Vagina (tissue), 2 donors: ENCODE measurements at regions not wholly inside any gene's neighbourhood (a gene's known extent, or its start where the extent isn't known, plus 50 kb on each side); places are given as distances from the start of the nearest gene placed in this dataset.

Experiments
- DNase-seq, 2 donors: peaks; one replicate each; pipeline ENCODE4 v3.0.0-alpha.2; 2017; ENCODE audit errors: extremely low spot score in 2 of 2
- H3K27ac ChIP-seq: fragments of 200-600 bp; sonication (generic); one replicate; pipeline ENCODE4 v1.5.1; 2019
- H3K27me3 ChIP-seq: fragments of 200-600 bp; sonication (generic); one replicate; pipeline ENCODE4 v1.5.1; 2019
- H3K36me3 ChIP-seq, 2 donors: fragments of 200-600 bp; sonication (generic); one replicate each; pipeline ENCODE4 v1.5.1; 2017 to 2019
- H3K4me1 ChIP-seq: fragments of 200-600 bp; sonication (generic); one replicate; pipeline ENCODE4 v1.5.1; 2019
- H3K4me3 ChIP-seq, 2 donors: fragments of 200-600 bp; sonication (generic); 1 replicate in 1 of 2; 2 replicates in 1 of 2; pipeline ENCODE4 v1.5.1; 2016 to 2019
- H3K9me3 ChIP-seq: fragments of 200-600 bp; sonication (generic); one replicate; pipeline ENCODE4 v1.5.1; 2019
- POLR2A ChIP-seq, 2 donors: fragments of 450-650 bp; IDR thresholded peaks; one replicate each; pipeline ENCODE4 v1.6.1; 2017; ENCODE audit warnings: antibody characterized with exemption in 2 of 2, mild to moderate bottlenecking in 2 of 2, moderate library complexity in 2 of 2
- POLR2AphosphoS5 ChIP-seq, 2 donors: sonication (generic); formaldehyde crosslinking; IDR thresholded peaks; one replicate each; pipeline ENCODE4 v1.9.0; 2017; ENCODE audit warnings: antibody characterized with exemption in 2 of 2, mild to moderate bottlenecking in 2 of 2, low read depth in 1 of 2; ENCODE audit not compliant: insufficient read depth in 1 of 2
- intact Hi-C: fragments of 100-400 bp; cut with DNase I; formaldehyde crosslinking; loops from one replicate; pipeline ENCODE4 v1.15.1; 2023
- TF ChIP-seq, protein P1 (sequence below), 3 experiments: fragments of 450-650 bp in 2 of 3; fragments of 200-600 bp in 1 of 3; sonication (generic) in 1 of 3; IDR thresholded peaks; one replicate each; pipeline ENCODE4 v1.5.1; 2017 to 2019; ENCODE audit warnings: antibody characterized with exemption in 3 of 3, mild to moderate bottlenecking in 2 of 3, moderate library complexity in 2 of 3

DNA sequence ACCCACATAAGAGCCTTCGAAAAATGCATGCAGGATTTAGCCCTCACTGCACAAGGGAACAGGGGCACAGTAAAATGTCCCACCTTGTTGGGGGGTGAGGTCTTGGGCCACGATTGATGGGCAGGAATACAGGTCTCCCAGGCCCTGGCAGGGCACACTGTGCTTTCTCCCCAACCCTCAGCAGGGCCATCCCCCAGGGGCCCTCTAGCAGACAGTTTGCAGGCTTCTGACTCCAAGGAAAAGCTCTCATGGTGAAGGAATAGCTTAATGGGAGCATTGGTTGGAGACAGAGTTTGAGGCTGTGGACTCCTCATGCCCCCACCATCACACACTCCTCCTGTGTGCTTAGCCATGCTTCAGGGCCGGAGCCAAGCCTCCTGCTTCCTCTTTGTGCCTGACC is 484.6 kb downstream of the ZNF536 start:
- no peak overlapping the region for H3K4me3 ChIP-seq
- DNase-seq, result peak in 1 of 2 donors; percentile 77
- no peak overlapping the region for H3K27ac ChIP-seq
- H3K9me3 ChIP-seq, result no peaks in the 10 kb centered on the region
- H3K4me1 ChIP-seq, result no peaks in the 10 kb centered on the region
- TF ChIP-seq POLR2AphosphoS5 (IDR thresholded peaks at IDR 0.05; ENCODE audit: insufficient read depth in 1 of 2, low read depth in 1 of 2) (no peak), POLR2A (IDR thresholded peaks at IDR 0.05) (no peak)
- TF ChIP-seq, protein P1, sequence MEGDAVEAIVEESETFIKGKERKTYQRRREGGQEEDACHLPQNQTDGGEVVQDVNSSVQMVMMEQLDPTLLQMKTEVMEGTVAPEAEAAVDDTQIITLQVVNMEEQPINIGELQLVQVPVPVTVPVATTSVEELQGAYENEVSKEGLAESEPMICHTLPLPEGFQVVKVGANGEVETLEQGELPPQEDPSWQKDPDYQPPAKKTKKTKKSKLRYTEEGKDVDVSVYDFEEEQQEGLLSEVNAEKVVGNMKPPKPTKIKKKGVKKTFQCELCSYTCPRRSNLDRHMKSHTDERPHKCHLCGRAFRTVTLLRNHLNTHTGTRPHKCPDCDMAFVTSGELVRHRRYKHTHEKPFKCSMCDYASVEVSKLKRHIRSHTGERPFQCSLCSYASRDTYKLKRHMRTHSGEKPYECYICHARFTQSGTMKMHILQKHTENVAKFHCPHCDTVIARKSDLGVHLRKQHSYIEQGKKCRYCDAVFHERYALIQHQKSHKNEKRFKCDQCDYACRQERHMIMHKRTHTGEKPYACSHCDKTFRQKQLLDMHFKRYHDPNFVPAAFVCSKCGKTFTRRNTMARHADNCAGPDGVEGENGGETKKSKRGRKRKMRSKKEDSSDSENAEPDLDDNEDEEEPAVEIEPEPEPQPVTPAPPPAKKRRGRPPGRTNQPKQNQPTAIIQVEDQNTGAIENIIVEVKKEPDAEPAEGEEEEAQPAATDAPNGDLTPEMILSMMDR (IDR thresholded peaks at IDR 0.05), result no peak
- no peaks in the 10 kb centered on the region for H3K27me3 ChIP-seq
- intact Hi-C loops, result no loop called here
- no peaks in the 10 kb centered on the region for H3K36me3 ChIP-seq

DNA sequence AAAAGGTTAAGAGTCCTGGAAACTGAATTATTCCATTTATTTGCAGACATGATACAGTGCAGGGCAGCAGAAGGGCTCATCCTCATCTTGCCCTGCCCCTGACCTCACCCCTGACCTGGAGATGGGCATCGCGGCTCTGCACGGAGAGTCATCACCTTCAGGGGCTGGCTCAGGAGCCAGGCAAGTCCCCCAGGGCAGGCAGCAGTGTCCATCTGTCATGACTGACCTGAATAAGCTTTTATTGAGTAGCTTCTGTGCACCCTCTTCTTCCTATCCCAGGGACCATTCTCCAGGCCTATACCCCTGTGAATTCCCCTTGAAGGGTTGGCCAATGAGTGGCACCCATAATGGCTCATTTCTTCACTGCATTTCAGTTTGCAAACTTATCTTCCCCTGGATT is 484.2 kb downstream of the ZNF536 start:
- H3K27me3 ChIP-seq, result no peaks in the 10 kb centered on the region
- intact Hi-C loops, result no loop called here
- H3K36me3 ChIP-seq, result no peaks in the 10 kb centered on the region
- no peaks in the 10 kb centered on the region for H3K9me3 ChIP-seq
- H3K4me1 ChIP-seq, result no peaks in the 10 kb centered on the region
- H3K4me3 ChIP-seq, result no peak overlapping the region
- no peak overlapping the region for H3K27ac ChIP-seq
- no peak for TF ChIP-seq POLR2A (IDR thresholded peaks at IDR 0.05)
- TF ChIP-seq, protein P1 (IDR thresholded peaks at IDR 0.05), result no peak
- TF ChIP-seq POLR2AphosphoS5 (IDR thresholded peaks at IDR 0.05; ENCODE audit: insufficient read depth in 1 of 2, low read depth in 1 of 2), result no peak
- peak; percentile 46 to 56 for DNase-seq

DNA sequence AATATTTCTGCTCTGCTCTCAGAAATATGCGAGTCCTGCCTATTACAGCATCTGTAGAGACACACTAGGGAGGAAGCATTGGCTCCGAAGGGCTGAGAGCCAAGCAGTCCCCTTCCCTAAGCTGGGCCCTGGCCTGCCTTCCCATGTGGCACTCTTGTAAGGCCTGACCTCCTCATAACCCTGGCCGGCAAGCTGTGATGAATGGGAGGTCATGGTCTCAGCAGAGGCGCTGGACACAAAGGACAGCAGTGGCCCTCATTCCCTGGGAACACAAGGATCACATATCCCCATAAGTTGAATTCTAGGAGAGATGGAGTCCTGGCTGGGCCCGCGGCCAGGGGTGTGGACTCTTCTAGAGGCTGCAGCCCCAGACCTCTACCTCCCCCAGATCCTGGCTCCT is 483.3 kb downstream of the ZNF536 start:
- no peak overlapping the region for H3K27ac ChIP-seq
- DNase-seq, result peak; percentile 37 to 72
- H3K4me1 ChIP-seq, result no peaks in the 10 kb centered on the region
- TF ChIP-seq, protein P1 (IDR thresholded peaks at IDR 0.05), result no peak
- TF ChIP-seq POLR2AphosphoS5 (IDR thresholded peaks at IDR 0.05; ENCODE audit: insufficient read depth in 1 of 2, low read depth in 1 of 2), result no peak
- TF ChIP-seq POLR2A (IDR thresholded peaks at IDR 0.05), result no peak
- H3K27me3 ChIP-seq, result no peaks in the 10 kb centered on the region
- no peak overlapping the region for H3K4me3 ChIP-seq
- intact Hi-C loops, result no loop called here
- no peaks in the 10 kb centered on the region for H3K9me3 ChIP-seq
- no peaks in the 10 kb centered on the region for H3K36me3 ChIP-seq

DNA sequence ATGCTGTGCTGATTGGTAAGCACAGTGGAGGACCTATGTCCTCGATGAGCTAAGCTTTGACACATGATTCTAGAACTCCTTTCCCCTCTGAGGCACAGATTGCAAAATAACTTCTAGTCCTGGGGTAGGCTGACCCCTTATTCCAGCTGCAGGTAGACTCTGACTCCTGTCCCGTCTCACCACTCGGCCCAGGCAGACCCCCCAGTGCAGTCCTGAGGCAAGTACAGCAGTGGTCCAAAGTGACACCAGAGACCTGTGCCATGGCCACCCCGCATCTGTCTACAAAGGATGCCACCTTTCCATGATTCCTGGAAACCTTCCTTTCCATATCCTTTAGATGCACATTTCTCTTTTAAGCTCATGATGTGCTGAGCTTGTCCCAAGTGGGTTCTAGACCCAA is 482.5 kb downstream of the ZNF536 start:
- no peaks in the 10 kb centered on the region for H3K4me1 ChIP-seq
- H3K27ac ChIP-seq, result no peak overlapping the region
- DNase-seq, result peak in 1 of 2 donors; percentile 43
- no peaks in the 10 kb centered on the region for H3K36me3 ChIP-seq
- no peaks in the 10 kb centered on the region for H3K27me3 ChIP-seq
- TF ChIP-seq, protein P1 (IDR thresholded peaks at IDR 0.05), result no peak
- TF ChIP-seq POLR2A (IDR thresholded peaks at IDR 0.05), result no peak
- no peak for TF ChIP-seq POLR2AphosphoS5 (IDR thresholded peaks at IDR 0.05; ENCODE audit: insufficient read depth in 1 of 2, low read depth in 1 of 2)
- H3K4me3 ChIP-seq, result no peak overlapping the region
- intact Hi-C loops, result no loop called here
- no peaks in the 10 kb centered on the region for H3K9me3 ChIP-seq

DNA sequence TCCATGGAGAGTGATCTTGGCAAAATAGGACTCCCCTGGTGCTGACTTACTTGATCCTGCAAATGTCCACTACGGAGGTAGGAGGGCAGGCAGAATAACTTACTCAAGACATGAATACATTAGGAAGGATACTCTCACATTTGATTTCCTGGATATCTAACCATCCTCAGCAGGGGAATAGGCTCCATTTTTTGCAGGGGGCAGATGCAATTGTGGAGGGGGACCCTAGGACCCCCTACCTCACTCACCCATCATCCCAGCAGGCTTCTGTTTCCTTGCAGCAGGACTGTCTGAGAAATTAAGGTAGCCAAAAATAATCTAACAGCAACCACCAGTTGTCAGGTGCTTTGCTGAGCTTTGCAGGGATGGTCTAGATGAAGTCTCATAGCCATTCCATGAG is 482.0 kb downstream of the ZNF536 start:
- H3K9me3 ChIP-seq, result no peaks in the 10 kb centered on the region
- H3K27ac ChIP-seq, result no peak overlapping the region
- intact Hi-C loops, result no loop called here
- H3K4me1 ChIP-seq, result no peaks in the 10 kb centered on the region
- peak in 1 of 2 donors; percentile 55 for DNase-seq
- H3K36me3 ChIP-seq, result no peaks in the 10 kb centered on the region
- H3K4me3 ChIP-seq, result no peak overlapping the region
- TF ChIP-seq POLR2AphosphoS5 (IDR thresholded peaks at IDR 0.05; ENCODE audit: insufficient read depth in 1 of 2, low read depth in 1 of 2) (no peak), POLR2A (IDR thresholded peaks at IDR 0.05) (no peak)
- TF ChIP-seq, protein P1 (IDR thresholded peaks at IDR 0.05), result no peak
- no peaks in the 10 kb centered on the region for H3K27me3 ChIP-seq
